ENCODE measurements at regions not wholly inside any gene's neighbourhood (a gene's known extent, or its start where the extent isn't known, plus 50 kb on each side); places are given as distances from the start of the nearest gene placed in this dataset.

DNA sequence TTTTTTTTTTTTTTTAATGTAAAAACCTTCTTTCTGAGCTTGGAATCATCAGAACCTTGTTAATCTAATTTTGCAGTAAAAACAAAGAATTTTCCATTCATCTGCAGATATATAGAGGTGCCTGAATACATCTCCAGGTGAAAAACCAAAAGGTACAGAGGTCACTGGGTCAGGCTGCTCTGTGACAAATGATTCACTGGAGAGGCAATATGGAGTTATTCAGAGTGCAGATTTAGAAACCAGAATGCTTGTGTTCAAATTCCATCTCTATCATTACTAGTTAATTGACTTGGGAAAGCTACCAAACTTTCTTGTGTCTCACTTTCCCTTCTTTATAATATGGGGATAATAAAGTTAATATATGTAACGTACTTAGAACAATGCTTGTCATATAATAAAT lies 51.5 kb upstream of the C1orf53 start:
- Mint-ChIP-seq H3K4me3 (no peak overlapping the region), H3K36me3 (ENCODE audit: low read depth) (no peaks in the 10 kb centered on the region), H3K27ac (no peak overlapping the region), H3K27me3 (ENCODE audit: insufficient read depth, low read depth, poor library complexity) (no peaks in the 10 kb centered on the region), H3K4me1 (no peaks in the 10 kb centered on the region), H3K9me3 (no peaks in the 10 kb centered on the region)
- H3K4me1 ChIP-seq (ENCODE audit: insufficient read depth): no peaks in the 10 kb centered on the region
- H3K9me2 ChIP-seq (ENCODE audit: insufficient read depth): no peaks in the 10 kb centered on the region; the same call in 1 of the 2 replicates
- DNase-seq (ENCODE audit: low spot score) (no peak), ATAC-seq (no peak)
- H3K27me3 ChIP-seq (ENCODE audit: insufficient read depth): no peaks in the 10 kb centered on the region
- no peak overlapping the region for H3K4me3 ChIP-seq
- no peaks in the 10 kb centered on the region for H3K36me3 ChIP-seq (ENCODE audit: insufficient read depth)
- TF ChIP-seq, protein P1, sequence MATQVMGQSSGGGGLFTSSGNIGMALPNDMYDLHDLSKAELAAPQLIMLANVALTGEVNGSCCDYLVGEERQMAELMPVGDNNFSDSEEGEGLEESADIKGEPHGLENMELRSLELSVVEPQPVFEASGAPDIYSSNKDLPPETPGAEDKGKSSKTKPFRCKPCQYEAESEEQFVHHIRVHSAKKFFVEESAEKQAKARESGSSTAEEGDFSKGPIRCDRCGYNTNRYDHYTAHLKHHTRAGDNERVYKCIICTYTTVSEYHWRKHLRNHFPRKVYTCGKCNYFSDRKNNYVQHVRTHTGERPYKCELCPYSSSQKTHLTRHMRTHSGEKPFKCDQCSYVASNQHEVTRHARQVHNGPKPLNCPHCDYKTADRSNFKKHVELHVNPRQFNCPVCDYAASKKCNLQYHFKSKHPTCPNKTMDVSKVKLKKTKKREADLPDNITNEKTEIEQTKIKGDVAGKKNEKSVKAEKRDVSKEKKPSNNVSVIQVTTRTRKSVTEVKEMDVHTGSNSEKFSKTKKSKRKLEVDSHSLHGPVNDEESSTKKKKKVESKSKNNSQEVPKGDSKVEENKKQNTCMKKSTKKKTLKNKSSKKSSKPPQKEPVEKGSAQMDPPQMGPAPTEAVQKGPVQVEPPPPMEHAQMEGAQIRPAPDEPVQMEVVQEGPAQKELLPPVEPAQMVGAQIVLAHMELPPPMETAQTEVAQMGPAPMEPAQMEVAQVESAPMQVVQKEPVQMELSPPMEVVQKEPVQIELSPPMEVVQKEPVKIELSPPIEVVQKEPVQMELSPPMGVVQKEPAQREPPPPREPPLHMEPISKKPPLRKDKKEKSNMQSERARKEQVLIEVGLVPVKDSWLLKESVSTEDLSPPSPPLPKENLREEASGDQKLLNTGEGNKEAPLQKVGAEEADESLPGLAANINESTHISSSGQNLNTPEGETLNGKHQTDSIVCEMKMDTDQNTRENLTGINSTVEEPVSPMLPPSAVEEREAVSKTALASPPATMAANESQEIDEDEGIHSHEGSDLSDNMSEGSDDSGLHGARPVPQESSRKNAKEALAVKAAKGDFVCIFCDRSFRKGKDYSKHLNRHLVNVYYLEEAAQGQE (IDR thresholded peaks at IDR 0.05; ENCODE audit: unreplicated experiment): no peak
- TF ChIP-seq JUNB (IDR thresholded peaks at IDR 0.05; ENCODE audit: unreplicated experiment): no peak
- no peak for TF ChIP-seq NANOG (IDR thresholded peaks at IDR 0.05; ENCODE audit: borderline replicate concordance)
- TF ChIP-seq, protein P2, sequence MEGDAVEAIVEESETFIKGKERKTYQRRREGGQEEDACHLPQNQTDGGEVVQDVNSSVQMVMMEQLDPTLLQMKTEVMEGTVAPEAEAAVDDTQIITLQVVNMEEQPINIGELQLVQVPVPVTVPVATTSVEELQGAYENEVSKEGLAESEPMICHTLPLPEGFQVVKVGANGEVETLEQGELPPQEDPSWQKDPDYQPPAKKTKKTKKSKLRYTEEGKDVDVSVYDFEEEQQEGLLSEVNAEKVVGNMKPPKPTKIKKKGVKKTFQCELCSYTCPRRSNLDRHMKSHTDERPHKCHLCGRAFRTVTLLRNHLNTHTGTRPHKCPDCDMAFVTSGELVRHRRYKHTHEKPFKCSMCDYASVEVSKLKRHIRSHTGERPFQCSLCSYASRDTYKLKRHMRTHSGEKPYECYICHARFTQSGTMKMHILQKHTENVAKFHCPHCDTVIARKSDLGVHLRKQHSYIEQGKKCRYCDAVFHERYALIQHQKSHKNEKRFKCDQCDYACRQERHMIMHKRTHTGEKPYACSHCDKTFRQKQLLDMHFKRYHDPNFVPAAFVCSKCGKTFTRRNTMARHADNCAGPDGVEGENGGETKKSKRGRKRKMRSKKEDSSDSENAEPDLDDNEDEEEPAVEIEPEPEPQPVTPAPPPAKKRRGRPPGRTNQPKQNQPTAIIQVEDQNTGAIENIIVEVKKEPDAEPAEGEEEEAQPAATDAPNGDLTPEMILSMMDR (conservative IDR thresholded peaks at IDR 0.05; ENCODE audit: low read depth in 2 of 2): no peak
- TF ChIP-seq ZNF331 (CRISPR knock-in tag; IDR thresholded peaks at IDR 0.05; ENCODE audit: low read depth): no peak
- TF ChIP-seq POLR2AphosphoS5 (IDR thresholded peaks at IDR 0.05; ENCODE audit: low read depth): no peak
- no peak for TF ChIP-seq STAT1 (IDR thresholded peaks at IDR 0.05; ENCODE audit: unreplicated experiment)
- TF ChIP-seq ZNF114 (CRISPR knock-in tag; IDR thresholded peaks at IDR 0.05): no peak
- TF ChIP-seq EZH2phosphoT487 (IDR thresholded peaks at IDR 0.05; ENCODE audit: unreplicated experiment): no peak
- no peak for TF ChIP-seq CREB1 (CRISPR knock-in tag; IDR thresholded peaks at IDR 0.05; ENCODE audit: low read depth)
- TF ChIP-seq, protein P3, sequence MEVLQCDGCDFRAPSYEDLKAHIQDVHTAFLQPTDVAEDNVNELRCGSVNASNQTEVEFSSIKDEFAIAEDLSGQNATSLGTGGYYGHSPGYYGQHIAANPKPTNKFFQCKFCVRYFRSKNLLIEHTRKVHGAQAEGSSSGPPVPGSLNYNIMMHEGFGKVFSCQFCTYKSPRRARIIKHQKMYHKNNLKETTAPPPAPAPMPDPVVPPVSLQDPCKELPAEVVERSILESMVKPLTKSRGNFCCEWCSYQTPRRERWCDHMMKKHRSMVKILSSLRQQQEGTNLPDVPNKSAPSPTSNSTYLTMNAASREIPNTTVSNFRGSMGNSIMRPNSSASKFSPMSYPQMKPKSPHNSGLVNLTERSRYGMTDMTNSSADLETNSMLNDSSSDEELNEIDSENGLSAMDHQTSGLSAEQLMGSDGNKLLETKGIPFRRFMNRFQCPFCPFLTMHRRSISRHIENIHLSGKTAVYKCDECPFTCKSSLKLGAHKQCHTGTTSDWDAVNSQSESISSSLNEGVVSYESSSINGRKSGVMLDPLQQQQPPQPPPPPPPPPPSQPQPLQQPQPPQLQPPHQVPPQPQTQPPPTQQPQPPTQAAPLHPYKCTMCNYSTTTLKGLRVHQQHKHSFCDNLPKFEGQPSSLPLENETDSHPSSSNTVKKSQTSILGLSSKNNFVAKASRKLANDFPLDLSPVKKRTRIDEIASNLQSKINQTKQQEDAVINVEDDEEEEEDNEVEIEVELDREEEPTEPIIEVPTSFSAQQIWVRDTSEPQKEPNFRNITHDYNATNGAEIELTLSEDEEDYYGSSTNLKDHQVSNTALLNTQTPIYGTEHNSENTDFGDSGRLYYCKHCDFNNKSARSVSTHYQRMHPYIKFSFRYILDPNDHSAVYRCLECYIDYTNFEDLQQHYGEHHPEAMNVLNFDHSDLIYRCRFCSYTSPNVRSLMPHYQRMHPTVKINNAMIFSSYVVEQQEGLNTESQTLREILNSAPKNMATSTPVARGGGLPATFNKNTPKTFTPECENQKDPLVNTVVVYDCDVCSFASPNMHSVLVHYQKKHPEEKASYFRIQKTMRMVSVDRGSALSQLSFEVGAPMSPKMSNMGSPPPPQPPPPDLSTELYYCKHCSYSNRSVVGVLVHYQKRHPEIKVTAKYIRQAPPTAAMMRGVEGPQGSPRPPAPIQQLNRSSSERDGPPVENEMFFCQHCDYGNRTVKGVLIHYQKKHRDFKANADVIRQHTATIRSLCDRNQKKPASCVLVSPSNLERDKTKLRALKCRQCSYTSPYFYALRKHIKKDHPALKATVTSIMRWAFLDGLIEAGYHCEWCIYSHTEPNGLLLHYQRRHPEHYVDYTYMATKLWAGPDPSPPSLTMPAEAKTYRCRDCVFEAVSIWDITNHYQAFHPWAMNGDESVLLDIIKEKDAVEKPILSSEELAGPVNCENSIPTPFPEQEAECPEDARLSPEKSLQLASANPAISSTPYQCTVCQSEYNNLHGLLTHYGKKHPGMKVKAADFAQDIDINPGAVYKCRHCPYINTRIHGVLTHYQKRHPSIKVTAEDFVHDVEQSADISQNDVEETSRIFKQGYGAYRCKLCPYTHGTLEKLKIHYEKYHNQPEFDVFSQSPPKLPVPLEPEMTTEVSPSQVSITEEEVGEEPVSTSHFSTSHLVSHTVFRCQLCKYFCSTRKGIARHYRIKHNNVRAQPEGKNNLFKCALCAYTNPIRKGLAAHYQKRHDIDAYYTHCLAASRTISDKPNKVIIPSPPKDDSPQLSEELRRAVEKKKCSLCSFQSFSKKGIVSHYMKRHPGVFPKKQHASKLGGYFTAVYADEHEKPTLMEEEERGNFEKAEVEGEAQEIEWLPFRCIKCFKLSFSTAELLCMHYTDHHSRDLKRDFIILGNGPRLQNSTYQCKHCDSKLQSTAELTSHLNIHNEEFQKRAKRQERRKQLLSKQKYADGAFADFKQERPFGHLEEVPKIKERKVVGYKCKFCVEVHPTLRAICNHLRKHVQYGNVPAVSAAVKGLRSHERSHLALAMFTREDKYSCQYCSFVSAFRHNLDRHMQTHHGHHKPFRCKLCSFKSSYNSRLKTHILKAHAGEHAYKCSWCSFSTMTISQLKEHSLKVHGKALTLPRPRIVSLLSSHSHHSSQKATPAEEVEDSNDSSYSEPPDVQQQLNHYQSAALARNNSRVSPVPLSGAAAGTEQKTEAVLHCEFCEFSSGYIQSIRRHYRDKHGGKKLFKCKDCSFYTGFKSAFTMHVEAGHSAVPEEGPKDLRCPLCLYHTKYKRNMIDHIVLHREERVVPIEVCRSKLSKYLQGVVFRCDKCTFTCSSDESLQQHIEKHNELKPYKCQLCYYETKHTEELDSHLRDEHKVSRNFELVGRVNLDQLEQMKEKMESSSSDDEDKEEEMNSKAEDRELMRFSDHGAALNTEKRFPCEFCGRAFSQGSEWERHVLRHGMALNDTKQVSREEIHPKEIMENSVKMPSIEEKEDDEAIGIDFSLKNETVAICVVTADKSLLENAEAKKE (CRISPR knock-in tag; IDR thresholded peaks at IDR 0.05): no peak
- no peak for TF ChIP-seq EZH2 (IDR thresholded peaks at IDR 0.05; ENCODE audit: low read depth, unreplicated experiment)
- H3F3A ChIP-seq (replicated peaks; ENCODE audit: low read depth): no peaks in the 10 kb centered on the region
- no peaks in the 10 kb centered on the region for H4K20me1 ChIP-seq (replicated peaks; ENCODE audit: insufficient read depth)
- no peaks in the 10 kb centered on the region for H3K79me2 ChIP-seq (replicated peaks; ENCODE audit: insufficient read depth)
- H3K27ac ChIP-seq (ENCODE audit: low read depth): no peak overlapping the region
- no peak overlapping the region for H2AFZ ChIP-seq
- no peak overlapping the region for H3K4me2 ChIP-seq

Data from GM23338 (cell line).